COR-L47 (cell line): ENCODE measurements at regions not wholly inside any gene's neighbourhood (a gene's known extent, or its start where the extent isn't known, plus 50 kb on each side); places are given as distances from the start of the nearest gene placed in this dataset.

Experiments
- DNase-seq: peaks from one replicate; lab custom pipeline; 2025; lab: John Stamatoyannopoulos, UW

GRCh38 chr10:22766693-22767092, 52.3 kb upstream of the PIP4K2A start:
- DNase-seq = no peak

- DNase-seq = no peak
Measured at GRCh38 chr10:22765660-22766547, 51.5 kb upstream of the PIP4K2A start.

- DNase-seq = no peak
Measured at GRCh38 chr10:22764639-22765038, 50.3 kb upstream of the PIP4K2A start.
